A204.1 (cell line): ENCODE measurements at regions not wholly inside any gene's neighbourhood (a gene's known extent, or its start where the extent isn't known, plus 50 kb on each side); places are given as distances from the start of the nearest gene placed in this dataset.

Source experiments
- FAIRE-seq: peaks from 2 replicates; lab custom pipeline; 2012; peaks lifted over from hg19 to GRCh38; lab: Jason Lieb, UNC

GRCh38 chr13:107466326-107467099 is 748.8 kb downstream of the LIG4 start:
- no peak for FAIRE-seq

GRCh38 chr13:107462501-107462900 is 752.8 kb downstream of the LIG4 start:
- FAIRE-seq = no peak

GRCh38 chr13:107461751-107462150 is 753.6 kb downstream of the LIG4 start:
- FAIRE-seq = no peak

GRCh38 chr13:107459430-107459829 is 755.9 kb downstream of the LIG4 start:
- FAIRE-seq = no peak

- no peak for FAIRE-seq
These were observed 757.1 kb downstream of the LIG4 start for GRCh38 chr13:107458269-107458668.

GRCh38 chr13:107457686-107458085 is 757.6 kb downstream of the LIG4 start:
- no peak for FAIRE-seq

- FAIRE-seq = no peak
These were observed 758.9 kb downstream of the LIG4 start for GRCh38 chr13:107456431-107456830.

GRCh38 chr13:107452833-107453232 is 762.5 kb downstream of the LIG4 start:
- no peak for FAIRE-seq

- no peak for FAIRE-seq
These were observed 764.4 kb downstream of the LIG4 start for GRCh38 chr13:107450931-107451330.

- no peak for FAIRE-seq
These were observed 764.9 kb downstream of the LIG4 start for GRCh38 chr13:107450431-107450830.

- FAIRE-seq = no peak
These were observed 767.7 kb downstream of the LIG4 start for GRCh38 chr13:107447591-107447990.

GRCh38 chr13:107441279-107441678 is 774.1 kb downstream of the LIG4 start:
- no peak for FAIRE-seq

- FAIRE-seq = no peak
These were observed 777.1 kb downstream of the LIG4 start for GRCh38 chr13:107438251-107438650.

GRCh38 chr13:107434347-107434746 is 781.0 kb downstream of the LIG4 start:
- no peak for FAIRE-seq

GRCh38 chr13:107427536-107427935 is 787.8 kb downstream of the LIG4 start:
- no peak for FAIRE-seq

- no peak for FAIRE-seq
These were observed 792.9 kb downstream of the LIG4 start for GRCh38 chr13:107422421-107422820.

GRCh38 chr13:107421951-107422350 is 793.4 kb downstream of the LIG4 start:
- no peak for FAIRE-seq

- FAIRE-seq = no peak
These were observed 794.3 kb downstream of the LIG4 start for GRCh38 chr13:107421028-107421427.

GRCh38 chr13:107413005-107413404 is 802.3 kb downstream of the LIG4 start:
- FAIRE-seq = no peak

GRCh38 chr13:107407074-107407473 is 808.3 kb downstream of the LIG4 start:
- no peak for FAIRE-seq

- FAIRE-seq = no peak
These were observed 819.2 kb downstream of the LIG4 start for GRCh38 chr13:107395927-107396662.

GRCh38 chr13:107392205-107392604 is 823.1 kb downstream of the LIG4 start:
- no peak for FAIRE-seq

GRCh38 chr13:107387525-107387924 is 819.6 kb upstream of the ARGLU1 start:
- no peak for FAIRE-seq
